Suprapubic skin (tissue), 4 donors: ENCODE measurements at regions not wholly inside any gene's neighbourhood (a gene's known extent, or its start where the extent isn't known, plus 50 kb on each side); places are given as distances from the start of the nearest gene placed in this dataset.

ENCODE experiments used
- CTCF ChIP-seq, 2 donors: fragments of 200-600 bp in 1 of 2; fragments of 450-650 bp in 1 of 2; sonication (generic) in 1 of 2; IDR thresholded peaks; one replicate each; pipeline ENCODE4 v1.5.1; 2016 to 2019; ENCODE audit warnings: antibody characterized with exemption in 2 of 2, mild to moderate bottlenecking in 1 of 2, moderate library complexity in 1 of 2
- EP300 ChIP-seq: sonication (generic); formaldehyde crosslinking; IDR thresholded peaks from one replicate; pipeline ENCODE4 v1.6.1; 2017; ENCODE audit warnings: antibody characterized with exemption
- POLR2A ChIP-seq, 2 donors: fragments of 450-650 bp; IDR thresholded peaks; one replicate each; pipeline ENCODE4 v1.6.1; 2017; ENCODE audit warnings: antibody characterized with exemption in 2 of 2, mild to moderate bottlenecking in 2 of 2, moderate library complexity in 2 of 2
- POLR2AphosphoS5 ChIP-seq, 3 donors: sonication (generic); formaldehyde crosslinking; IDR thresholded peaks; one replicate each; pipeline ENCODE4 v1.6.1; 2017; ENCODE audit warnings: antibody characterized with exemption in 3 of 3

GRCh38 chr1:103171041-103171590, 62.8 kb upstream of the COL11A1 start:
- TF ChIP-seq CTCF (IDR thresholded peaks at IDR 0.05), result no peak
- TF ChIP-seq POLR2AphosphoS5 (IDR thresholded peaks at IDR 0.05), result no peak
- no peak for TF ChIP-seq POLR2A (IDR thresholded peaks at IDR 0.05)
- TF ChIP-seq EP300, result no peak
